IMR-90 (cell line): ENCODE measurements at regions not wholly inside any gene's neighbourhood (a gene's known extent, or its start where the extent isn't known, plus 50 kb on each side); places are given as distances from the start of the nearest gene placed in this dataset.

Experiments used
- ATAC-seq: fragments of 200-7000 bp; cut with Tn5 transposase; 2 replicates; pipeline ENCODE4 v1.9.1; 2020; ENCODE audit warnings: low read depth, mild to moderate bottlenecking, moderate library complexity
- BruUV-seq: library from RNA; stranded (reverse); fragments of 400-500 nt; replicated peaks from 2 replicates; lab custom pipeline; 2021; lab: Mats Ljungman, UMichigan
- CTCF ChIA-PET: fragments of 300-600 bp; formaldehyde crosslinking; extraction: SDS; loops from one replicate; lab custom pipeline; 2021; ENCODE audit warnings: antibody characterized with exemption; lab: Yijun Ruan, JAX
- POLR2A ChIA-PET: fragments of 300-600 bp; sonication (Branson Sonifier 250); formaldehyde crosslinking; loops from one replicate; lab custom pipeline; 2022; ENCODE audit warnings: antibody characterized with exemption; ENCODE audit not compliant: unreplicated experiment; lab: Charles Lee
- DNase-seq: peaks from one replicate; pipeline ENCODE4 v3.0.0; 2013
- H2AFZ ChIP-seq: replicated peaks from 2 replicates; pipeline ENCODE3; 2013; ENCODE audit warnings: low read length, mild to moderate bottlenecking; ENCODE audit not compliant: poor library complexity
- H2AK5ac ChIP-seq: 2 replicates; pipeline ENCODE4 v1.6.1; 2013; ENCODE audit warnings: low read depth, low read length, inconsistent platforms
- H2AK9ac ChIP-seq: replicated peaks from 2 replicates; pipeline ENCODE3; 2013; ENCODE audit warnings: mild to moderate bottlenecking, low read depth, low read length, moderate library complexity; ENCODE audit not compliant: poor library complexity
- H2BK120ac ChIP-seq: 2 replicates; pipeline ENCODE4 v1.6.1; 2013; ENCODE audit warnings: low read depth, low read length, inconsistent platforms
- H2BK15ac ChIP-seq: 3 replicates; pipeline ENCODE4 v1.6.1; 2013; ENCODE audit warnings: low read depth, low read length, inconsistent platforms
- H2BK20ac ChIP-seq: 2 replicates; pipeline ENCODE4 v1.6.1; 2013; ENCODE audit warnings: low read depth, mild to moderate bottlenecking, inconsistent platforms, low read length, moderate library complexity
- H2BK5ac ChIP-seq: 2 replicates; pipeline ENCODE4 v1.6.1; 2013; ENCODE audit warnings: mild to moderate bottlenecking, low read depth, low read length, inconsistent platforms; ENCODE audit not compliant: poor library complexity, severe bottlenecking
- H3K14ac ChIP-seq: replicated peaks from 2 replicates; pipeline ENCODE4 v1.6.1; 2013; ENCODE audit warnings: low read depth, low read length, inconsistent platforms
- H3K18ac ChIP-seq: 2 replicates; pipeline ENCODE4 v1.6.1; 2013; ENCODE audit warnings: low read depth, low read length, control low read depth
- H3K23ac ChIP-seq: 2 replicates; pipeline ENCODE4 v1.6.1; 2013; ENCODE audit warnings: low read depth, low read length, inconsistent platforms
- H3K27ac ChIP-seq: 2 replicates; pipeline ENCODE4 v1.5.1; 2013; ENCODE audit warnings: mild to moderate bottlenecking, control low read depth, low read length; ENCODE audit not compliant: insufficient read depth
- H3K27me3 ChIP-seq: 2 replicates; pipeline ENCODE4 v1.6.1; 2013; ENCODE audit warnings: low read length; ENCODE audit not compliant: control insufficient read depth, insufficient read depth
- H3K36me3 ChIP-seq: 2 replicates; pipeline ENCODE4 v1.6.1; 2013; ENCODE audit warnings: low read length, mixed read lengths; ENCODE audit not compliant: control insufficient read depth, insufficient read depth
- H3K4ac ChIP-seq: 2 replicates; pipeline ENCODE4 v1.6.1; 2013; ENCODE audit warnings: low read depth, low read length, inconsistent platforms
- H3K4me1 ChIP-seq: 2 replicates; pipeline ENCODE4 v1.6.1; 2013; ENCODE audit warnings: low read length, mixed read lengths; ENCODE audit not compliant: control insufficient read depth, insufficient read depth
- H3K4me2 ChIP-seq: 2 replicates; pipeline ENCODE4 v1.6.1; 2013; ENCODE audit warnings: low read depth, mild to moderate bottlenecking, control low read depth, low read length, moderate library complexity
- H3K4me3 ChIP-seq: 2 replicates; pipeline ENCODE4 v1.5.1; 2013; ENCODE audit warnings: low read depth, mild to moderate bottlenecking, control low read depth, low read length, moderate library complexity; ENCODE audit not compliant: insufficient read depth
- H3K56ac ChIP-seq: 2 replicates; pipeline ENCODE4 v1.6.1; 2013; ENCODE audit warnings: low read length, inconsistent platforms; ENCODE audit not compliant: insufficient read depth; ENCODE audit errors: extremely low read depth
- H3K79me1 ChIP-seq, 2 experiments: 2 replicates each; pipeline ENCODE4 v1.6.1; 2013; ENCODE audit warnings: low read length in 2 of 2, inconsistent platforms in 1 of 2, low read depth in 1 of 2
- H3K9ac ChIP-seq: 2 replicates; pipeline ENCODE4 v1.6.1; 2013; ENCODE audit warnings: low read depth, low read length, control low read depth
- H3K9me1 ChIP-seq: 2 replicates; pipeline ENCODE4 v1.6.1; 2013; ENCODE audit warnings: low read length, inconsistent platforms; ENCODE audit not compliant: insufficient read depth
- H3K9me3 ChIP-seq: 2 replicates; pipeline ENCODE4 v1.6.1; 2013; ENCODE audit warnings: low read length; ENCODE audit not compliant: control insufficient read depth, insufficient read depth
- H4K20me1 ChIP-seq: 2 replicates; pipeline ENCODE4 v1.6.1; 2013; ENCODE audit warnings: low read length, inconsistent platforms; ENCODE audit not compliant: insufficient read depth
- H4K5ac ChIP-seq: 2 replicates; pipeline ENCODE4 v1.6.1; 2013; ENCODE audit warnings: mild to moderate bottlenecking, low read depth, low read length, control low read depth
- H4K8ac ChIP-seq, 2 experiments: 2 replicates each; pipeline ENCODE4 v1.6.1; 2013; ENCODE audit warnings: low read depth in 2 of 2, low read length in 2 of 2, control low read depth in 1 of 2, inconsistent platforms in 1 of 2
- H4K91ac ChIP-seq: 2 replicates; pipeline ENCODE4 v1.6.1; 2013; ENCODE audit warnings: low read depth, low read length, inconsistent platforms; ENCODE audit not compliant: insufficient read depth
- CTCF ChIP-seq: conservative IDR thresholded peaks from 2 replicates; pipeline ENCODE4 v1.5.1; 2012; ENCODE audit warnings: mild to moderate bottlenecking, low read depth, low read length, improper control_type of control experiment
- FOS ChIP-seq: fragments of 150-350 bp; IDR thresholded peaks from 2 replicates; pipeline ENCODE4 v1.6.1; 2016; ENCODE audit warnings: low read depth, low read length
- MXI1 ChIP-seq: IDR thresholded peaks from 2 replicates; pipeline ENCODE4 v1.6.1; 2012; ENCODE audit warnings: low read depth, mild to moderate bottlenecking, low read length, moderate library complexity, borderline replicate concordance
- RAD21 ChIP-seq: IDR thresholded peaks from 2 replicates; pipeline ENCODE4 v1.6.1; 2012; ENCODE audit warnings: low read length, improper control_type of control experiment
- RFX5 ChIP-seq: IDR thresholded peaks from 2 replicates; pipeline ENCODE4 v1.8.0; 2012; ENCODE audit warnings: low read depth, mild to moderate bottlenecking, low read length, moderate library complexity
- SMC3 ChIP-seq: fragments of 150-350 bp; IDR thresholded peaks from 2 replicates; pipeline ENCODE4 v1.6.1; 2016; ENCODE audit warnings: low read depth, mild to moderate bottlenecking, antibody characterized with exemption, low read length, moderate library complexity
- USF2 ChIP-seq: fragments of 150-350 bp; IDR thresholded peaks from 2 replicates; pipeline ENCODE4 v1.6.1; 2017; ENCODE audit warnings: mild to moderate bottlenecking, antibody characterized with exemption, low read length, low read depth
- WGBS, 2 experiments: methylation state at CpG; one replicate each; pipeline versions ENCODE4 v1.1.5 to v1.1.7; 2013; ENCODE audit warnings: missing lambda C conversion rate in 2 of 2; ENCODE audit not compliant: insufficient read length in 1 of 2; ENCODE audit errors: extremely low coverage in 2 of 2; 5-methylcytosine and 5-hydroxymethylcytosine counted together
- dilution Hi-C: fragments of 300-500 bp; cut with HindIII; formaldehyde crosslinking; loops from one replicate; pipeline ENCODE4 v1.14.3; 2018; ENCODE audit warnings: low sequenced_read_pairs; ENCODE audit not compliant: unreplicated experiment
- in situ Hi-C: fragments of 300-500 bp; cut with MboI; formaldehyde crosslinking; loops from 3 replicates; pipeline ENCODE4 v1.14.3; 2019; ENCODE audit warnings: low sequenced_read_pairs, inconsistent platforms, mixed read lengths
- intact Hi-C: fragments of 100-400 bp; cut with micrococcal nuclease; formaldehyde crosslinking; loops from 2 replicates; pipeline ENCODE4 v1.10.0; 2022

- H3K27ac ChIP-seq, result no peak overlapping the region
- H2AK5ac ChIP-seq, result no peak overlapping the region
- no peak overlapping the region for H3K18ac ChIP-seq
- dilution Hi-C loops, result no loop called here
- 52% methylated on average over 6 of the region's 9 CpGs; no CpG with 5 or more reads in 1 of the 2 experiments for WGBS, 2 experiments
- CTCF ChIA-PET, result interaction anchor here (0.7 kb wide), 1 partner anchor 8 kb away, joined by 4 read pairs; no protein-coding TSS in a partner anchor
- no peak overlapping the region for H2BK120ac ChIP-seq
- H2AFZ ChIP-seq, result no peak overlapping the region
- H3K4me3 ChIP-seq, result no peak overlapping the region
- H3K4ac ChIP-seq, result no peak overlapping the region
- in situ Hi-C loops, result no loop called here
- no peaks in the 10 kb centered on the region for H3K4me1 ChIP-seq
- POLR2A ChIA-PET, result no interaction called here
- TF ChIP-seq USF2 (no peak), CTCF (peak; percentile 33; the same call in 1 of the 2 replicates), SMC3 (0 out of 2 replicates have a peak, but pooled peaks have one; percentile 9), FOS (no peak), RAD21 (no peak), MXI1 (no peak), RFX5 (no peak)
- BruUV-seq, result no TSS peak
- peaks cover 2% of the 10 kb centered on the region; the same call in 1 of the 2 replicates for H3K9me3 ChIP-seq
- no peak overlapping the region for H3K9ac ChIP-seq
- H4K91ac ChIP-seq, result no peak overlapping the region
- intact Hi-C loops, result no loop called here
- no peaks in the 10 kb centered on the region for H3K79me1 ChIP-seq
- no peak overlapping the region for H2BK20ac ChIP-seq
- no peak overlapping the region for H3K4me2 ChIP-seq
- no peak overlapping the region for H2BK15ac ChIP-seq
- H4K5ac ChIP-seq, result no peak overlapping the region
- no peak overlapping the region for H3K23ac ChIP-seq
- H2AK9ac ChIP-seq, result no peak overlapping the region
- no peaks in the 10 kb centered on the region for H3K36me3 ChIP-seq
- ATAC-seq, result no peak
- H2BK5ac ChIP-seq, result no peak overlapping the region
- H4K20me1 ChIP-seq, result no peaks in the 10 kb centered on the region
- H3K9me1 ChIP-seq, result no peaks in the 10 kb centered on the region
- H3K56ac ChIP-seq, result no peak overlapping the region
- no peak overlapping the region for H4K8ac ChIP-seq
- no peaks in the 10 kb centered on the region for H3K27me3 ChIP-seq
- H3K14ac ChIP-seq, result no peak overlapping the region
- no peak for DNase-seq
These were observed 128.7 kb downstream of the UQCRFS1 start for GRCh38 chr19:29084266-29084665.
